HCT116 (cell line): ENCODE measurements at regions not wholly inside any gene's neighbourhood (a gene's known extent, or its start where the extent isn't known, plus 50 kb on each side); places are given as distances from the start of the nearest gene placed in this dataset.

Experiments used
- ATAC-seq: fragments of 200-7000 bp; cut with Tn5 transposase; 2 replicates; pipeline ENCODE4 v1.9.1; 2020; ENCODE audit warnings: mild to moderate bottlenecking, moderate library complexity
- BruUV-seq: library from RNA; stranded (reverse); fragments of 400-500 nt; replicated peaks from 2 replicates; lab custom pipeline; 2021; lab: Mats Ljungman, UMichigan
- CTCF ChIA-PET: fragments of 300-600 bp; sonication (Branson Sonifier 250); formaldehyde crosslinking; loops from one replicate; lab custom pipeline; 2021; ENCODE audit warnings: antibody characterized with exemption; lab: Charles Lee
- POLR2A ChIA-PET: fragments of 300-600, 350-600 bp; sonication (Branson Sonifier 250); formaldehyde crosslinking; loops from one replicate; lab custom pipeline; 2021; ENCODE audit warnings: antibody characterized with exemption; lab: Charles Lee
- RAD21 ChIA-PET, 2 experiments: fragments of 300-600 bp; sonication (Branson Sonifier 250); formaldehyde crosslinking; loops; one replicate each; lab custom pipeline; 2023; ENCODE audit warnings: low total read pairs in 2 of 2; ENCODE audit not compliant: uncharacterized antibody in 2 of 2, unreplicated experiment in 2 of 2, low non-redundant PET in 1 of 2; lab: Charles Lee
- DNase-seq: peaks from one replicate; pipeline ENCODE4 v3.0.0-alpha.2; 2010; ENCODE audit warnings: low read depth, low spot score
- H2AFZ ChIP-seq: fragments of 200-600 bp; shearing (Covaris generic), sonication (generic); 2 replicates; pipeline ENCODE4 v1.6.1; 2017; ENCODE audit warnings: low read depth, mixed run types, mixed read lengths, antibody characterized with exemption, low read length; ENCODE audit not compliant: poor library complexity, severe bottlenecking
- H3K27ac ChIP-seq: 2 replicates; pipeline ENCODE4 v1.5.1; 2012; ENCODE audit warnings: low read depth, low read length
- H3K27me3 ChIP-seq: fragments of 200-600 bp; sonication (generic); 2 replicates; pipeline ENCODE4 v1.6.1; 2016; ENCODE audit warnings: mixed run types, low read length, mixed read lengths; ENCODE audit not compliant: insufficient read depth
- H3K36me3 ChIP-seq, 2 experiments: fragments of 200-500 bp in 1 of 2; fragments of 200-600 bp in 1 of 2; sonication (Bioruptor generic) in 1 of 2; sonication (generic) in 1 of 2; 2 replicates each; pipeline versions ENCODE4 v1.5.1 to v1.6.1; 2014 to 2016; ENCODE audit warnings: low read length in 2 of 2, inconsistent platforms in 1 of 2, mixed read lengths in 1 of 2, mixed run types in 1 of 2; ENCODE audit not compliant: insufficient read depth in 2 of 2, control insufficient read depth in 1 of 2
- H3K4me1 ChIP-seq, 2 experiments: fragments of 200-600 bp in 1 of 2; sonication (generic) in 1 of 2; 2 replicates each; pipeline versions ENCODE4 v1.5.1 to v1.6.1; 2012 to 2017; ENCODE audit warnings: low read length in 2 of 2, inconsistent platforms in 1 of 2, mild to moderate bottlenecking in 1 of 2, mixed read lengths in 1 of 2, mixed run types in 1 of 2, moderate library complexity in 1 of 2; ENCODE audit not compliant: insufficient read depth in 2 of 2, control insufficient read depth in 1 of 2
- H3K4me2 ChIP-seq: fragments of 200-600 bp; sonication (generic); 2 replicates; pipeline ENCODE4 v1.6.1; 2017; ENCODE audit warnings: mixed run types, low read length, mixed read lengths
- H3K4me3 ChIP-seq, 2 experiments: fragments of 200-600 bp in 1 of 2; sonication (generic) in 1 of 2; replicated peaks in 1 of 2; 2 replicates each; pipeline ENCODE4 v1.5.1; 2011 to 2016; ENCODE audit warnings: low read length in 2 of 2, control low read depth in 1 of 2, low read depth in 1 of 2, mild to moderate bottlenecking in 1 of 2, mixed read lengths in 1 of 2, mixed run types in 1 of 2
- H3K79me2 ChIP-seq: fragments of 200-600 bp; sonication (generic); 2 replicates; pipeline ENCODE4 v1.6.1; 2017; ENCODE audit warnings: mild to moderate bottlenecking, mixed run types, low read length, moderate library complexity, mixed read lengths; ENCODE audit not compliant: insufficient read depth
- H3K9ac ChIP-seq: fragments of 200-600 bp; sonication (generic); 2 replicates; pipeline ENCODE4 v1.6.1; 2016; ENCODE audit warnings: low read length, mixed read lengths
- H3K9me2 ChIP-seq: fragments of 200-600 bp; sonication (generic), shearing (Covaris generic); 2 replicates; pipeline ENCODE4 v1.6.1; 2017; ENCODE audit warnings: mixed run types, mild to moderate bottlenecking, moderate library complexity; ENCODE audit not compliant: insufficient read depth
- H3K9me3 ChIP-seq, 2 experiments: fragments of 200-500 bp in 1 of 2; fragments of 200-600 bp in 1 of 2; sonication (Bioruptor generic) in 1 of 2; sonication (generic) in 1 of 2; 2 replicates each; pipeline ENCODE4 v1.6.1; 2014 to 2017; ENCODE audit warnings: low read length in 2 of 2, mixed read lengths in 2 of 2, inconsistent platforms in 1 of 2, low read depth in 1 of 2, mild to moderate bottlenecking in 1 of 2, mixed run types in 1 of 2, moderate library complexity in 1 of 2; ENCODE audit not compliant: control insufficient read depth in 1 of 2, insufficient read depth in 1 of 2
- H4K20me1 ChIP-seq: fragments of 200-600 bp; sonication (generic), shearing (Covaris generic); 2 replicates; pipeline ENCODE4 v1.6.1; 2017; ENCODE audit warnings: mixed run types, mild to moderate bottlenecking, moderate library complexity; ENCODE audit not compliant: insufficient read depth
- CBX3 ChIP-seq: IDR thresholded peaks from 2 replicates; pipeline ENCODE4 v1.6.1; 2012; ENCODE audit warnings: low read depth
- FOSL1 ChIP-seq: IDR thresholded peaks from 2 replicates; pipeline ENCODE4 v1.6.1; 2012; ENCODE audit warnings: low read depth
- JUND ChIP-seq: IDR thresholded peaks from 2 replicates; pipeline ENCODE4 v1.6.1; 2012
- RAD21 ChIP-seq: IDR thresholded peaks from 2 replicates; pipeline ENCODE4 v1.6.1; 2012; ENCODE audit warnings: low read depth, mild to moderate bottlenecking
- SP1 ChIP-seq: IDR thresholded peaks from 2 replicates; pipeline ENCODE4 v1.6.1; 2012; ENCODE audit warnings: low read depth
- SRF ChIP-seq: IDR thresholded peaks from 2 replicates; pipeline ENCODE4 v1.6.1; 2012; ENCODE audit warnings: low read depth
- TCF7L2 ChIP-seq: IDR thresholded peaks from 2 replicates; pipeline ENCODE4 v1.7.0; 2011; ENCODE audit warnings: borderline replicate concordance, inconsistent platforms; ENCODE audit not compliant: insufficient read depth, insufficient read length; ENCODE audit errors: extremely low read depth
- ZFX ChIP-seq: fragments of 450-650 bp; IDR thresholded peaks from 2 replicates; pipeline ENCODE4 v1.6.1; 2017
- intact Hi-C: fragments of 100-400 bp; cut with micrococcal nuclease; formaldehyde crosslinking; loops from 2 replicates; pipeline ENCODE4 v1.10.0; 2022
- TF ChIP-seq, protein P1 (sequence below): IDR thresholded peaks from 2 replicates; pipeline ENCODE4 v1.6.1; 2011; ENCODE audit warnings: mild to moderate bottlenecking, low read length, moderate library complexity; ENCODE audit not compliant: insufficient replicate concordance; ENCODE audit errors: extremely low read depth
- TF ChIP-seq, protein P2 (sequence below), 3 experiments: fragments of 200-600 bp in 1 of 3; sonication (generic) in 1 of 3; IDR thresholded peaks in 2 of 3; conservative IDR thresholded peaks in 1 of 3; 2 replicates each; pipeline ENCODE4 v1.5.1; 2012 to 2017; ENCODE audit warnings: low read depth in 2 of 3, low read length in 2 of 3, antibody characterized with exemption in 1 of 3, borderline replicate concordance in 1 of 3, control low read depth in 1 of 3, mild to moderate bottlenecking in 1 of 3, mixed read lengths in 1 of 3, mixed run types in 1 of 3, moderate library complexity in 1 of 3; ENCODE audit not compliant: insufficient read depth in 1 of 3

DNA sequence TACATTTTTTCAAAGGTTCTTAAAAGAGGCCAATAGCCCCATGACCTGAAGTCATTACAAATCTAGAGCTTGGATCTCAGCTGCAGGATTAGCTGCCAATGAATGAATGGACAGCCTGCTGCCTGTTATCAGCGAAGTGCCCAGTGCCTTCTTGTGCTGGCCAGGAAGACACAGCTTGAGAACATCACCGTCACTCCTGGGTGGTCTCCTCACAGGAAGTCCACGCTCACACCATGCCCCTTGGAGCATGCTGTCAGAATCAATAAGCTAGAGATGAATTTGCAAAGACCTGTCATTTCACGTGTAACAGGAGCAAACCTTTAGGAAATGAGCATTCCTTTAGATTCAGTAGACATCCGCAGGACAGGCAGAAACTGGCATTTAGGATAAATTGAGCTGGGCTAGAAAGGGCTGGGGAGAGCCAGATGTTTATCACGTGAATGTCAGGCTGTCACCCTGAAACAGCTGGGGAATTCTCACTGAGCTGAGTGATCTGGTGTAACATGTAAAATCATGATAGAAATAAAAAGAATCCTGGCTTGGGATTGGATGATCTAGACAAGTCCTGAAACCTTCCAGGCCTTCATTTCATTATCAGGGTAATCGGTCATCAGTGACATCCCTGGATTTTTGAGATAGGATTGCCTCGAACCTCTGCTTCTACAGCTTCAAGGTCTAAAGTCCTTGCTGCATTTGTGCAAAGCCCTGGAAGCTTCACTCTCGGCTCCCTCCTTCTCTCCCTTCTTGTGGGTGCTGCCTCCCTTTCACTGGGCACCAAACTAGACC, 49.9 kb upstream of the MEDAG start:
- no peaks in the 10 kb centered on the region for H3K4me1 ChIP-seq
- DNase-seq (no peak), ATAC-seq (no peak)
- TF ChIP-seq SP1 (no peak), RAD21 (no peak), JUND (no peak), TCF7L2 (no peak), ZFX (no peak), FOSL1 (no peak), CBX3 (no peak), SRF (no peak)
- TF ChIP-seq, protein P1, sequence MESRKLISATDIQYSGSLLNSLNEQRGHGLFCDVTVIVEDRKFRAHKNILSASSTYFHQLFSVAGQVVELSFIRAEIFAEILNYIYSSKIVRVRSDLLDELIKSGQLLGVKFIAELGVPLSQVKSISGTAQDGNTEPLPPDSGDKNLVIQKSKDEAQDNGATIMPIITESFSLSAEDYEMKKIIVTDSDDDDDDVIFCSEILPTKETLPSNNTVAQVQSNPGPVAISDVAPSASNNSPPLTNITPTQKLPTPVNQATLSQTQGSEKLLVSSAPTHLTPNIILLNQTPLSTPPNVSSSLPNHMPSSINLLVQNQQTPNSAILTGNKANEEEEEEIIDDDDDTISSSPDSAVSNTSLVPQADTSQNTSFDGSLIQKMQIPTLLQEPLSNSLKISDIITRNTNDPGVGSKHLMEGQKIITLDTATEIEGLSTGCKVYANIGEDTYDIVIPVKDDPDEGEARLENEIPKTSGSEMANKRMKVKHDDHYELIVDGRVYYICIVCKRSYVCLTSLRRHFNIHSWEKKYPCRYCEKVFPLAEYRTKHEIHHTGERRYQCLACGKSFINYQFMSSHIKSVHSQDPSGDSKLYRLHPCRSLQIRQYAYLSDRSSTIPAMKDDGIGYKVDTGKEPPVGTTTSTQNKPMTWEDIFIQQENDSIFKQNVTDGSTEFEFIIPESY = no peak
- TF ChIP-seq, protein P2, sequence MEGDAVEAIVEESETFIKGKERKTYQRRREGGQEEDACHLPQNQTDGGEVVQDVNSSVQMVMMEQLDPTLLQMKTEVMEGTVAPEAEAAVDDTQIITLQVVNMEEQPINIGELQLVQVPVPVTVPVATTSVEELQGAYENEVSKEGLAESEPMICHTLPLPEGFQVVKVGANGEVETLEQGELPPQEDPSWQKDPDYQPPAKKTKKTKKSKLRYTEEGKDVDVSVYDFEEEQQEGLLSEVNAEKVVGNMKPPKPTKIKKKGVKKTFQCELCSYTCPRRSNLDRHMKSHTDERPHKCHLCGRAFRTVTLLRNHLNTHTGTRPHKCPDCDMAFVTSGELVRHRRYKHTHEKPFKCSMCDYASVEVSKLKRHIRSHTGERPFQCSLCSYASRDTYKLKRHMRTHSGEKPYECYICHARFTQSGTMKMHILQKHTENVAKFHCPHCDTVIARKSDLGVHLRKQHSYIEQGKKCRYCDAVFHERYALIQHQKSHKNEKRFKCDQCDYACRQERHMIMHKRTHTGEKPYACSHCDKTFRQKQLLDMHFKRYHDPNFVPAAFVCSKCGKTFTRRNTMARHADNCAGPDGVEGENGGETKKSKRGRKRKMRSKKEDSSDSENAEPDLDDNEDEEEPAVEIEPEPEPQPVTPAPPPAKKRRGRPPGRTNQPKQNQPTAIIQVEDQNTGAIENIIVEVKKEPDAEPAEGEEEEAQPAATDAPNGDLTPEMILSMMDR (IDR thresholded peaks at IDR 0.05 in 2 of 3, conservative IDR thresholded peaks at IDR 0.05 in 1 of 3; ENCODE audit: borderline replicate concordance in 1 of 3, insufficient read depth in 1 of 3, low read depth in 2 of 3, low read length in 2 of 3) = no peak
- H3K9me2 ChIP-seq = no peaks in the 10 kb centered on the region
- CTCF ChIA-PET = interaction anchor here (2.1 kb wide), 1 partner anchor 10 kb away, joined by 13 read pairs; no protein-coding TSS in a partner anchor
- RAD21 ChIA-PET = no interaction called here
- POLR2A ChIA-PET = interaction anchor here (0.6 kb wide), 1 partner anchor 390 kb away, joined by 3 read pairs; the partner anchor contains the start of gene HMGB1
- H3K27ac ChIP-seq = no peak overlapping the region
- no peak overlapping the region for H3K9ac ChIP-seq
- H3K79me2 ChIP-seq = no peaks in the 10 kb centered on the region
- no peak overlapping the region for H2AFZ ChIP-seq
- no peak overlapping the region for H3K4me2 ChIP-seq
- intact Hi-C loops = no loop called here
- H3K27me3 ChIP-seq = no peaks in the 10 kb centered on the region
- H4K20me1 ChIP-seq = no peaks in the 10 kb centered on the region
- no peak overlapping the region for H3K4me3 ChIP-seq
- H3K9me3 ChIP-seq = peaks cover 0 to 7% of the 10 kb centered on the region in 2 experiments; a peak in 1 of 4 replicates
- no TSS peak for BruUV-seq
- H3K36me3 ChIP-seq = no peaks in the 10 kb centered on the region
